Body of pancreas (tissue), 4 donors: ENCODE measurements at regions not wholly inside any gene's neighbourhood (a gene's known extent, or its start where the extent isn't known, plus 50 kb on each side); places are given as distances from the start of the nearest gene placed in this dataset.

Experiments used
- CTCF ChIP-seq, 7 experiments: fragments of 450-650 bp in 4 of 7; fragments of 200-600 bp in 3 of 7; sonication (generic) in 3 of 7; IDR thresholded peaks; one replicate each; pipeline ENCODE4 v1.5.1; 2016 to 2019; ENCODE audit warnings: antibody characterized with exemption in 7 of 7
- POLR2A ChIP-seq, 3 donors: fragments of 450-650 bp; IDR thresholded peaks; one replicate each; pipeline ENCODE4 v1.6.1; 2016; ENCODE audit warnings: antibody characterized with exemption in 3 of 3, mild to moderate bottlenecking in 2 of 3

GRCh38 chr2:104545055-104545454 lies 308.9 kb upstream of the POU3F3 start:
- no peak for TF ChIP-seq POLR2A (IDR thresholded peaks at IDR 0.05)
- no peak for TF ChIP-seq CTCF (IDR thresholded peaks at IDR 0.05)
